M059J (cell line): ENCODE measurements at regions not wholly inside any gene's neighbourhood (a gene's known extent, or its start where the extent isn't known, plus 50 kb on each side); places are given as distances from the start of the nearest gene placed in this dataset.

Experiments used
- DNase-seq: peaks from one replicate; pipeline ENCODE4 v3.0.0-alpha.2; 2012; ENCODE audit warnings: low read depth

DNA sequence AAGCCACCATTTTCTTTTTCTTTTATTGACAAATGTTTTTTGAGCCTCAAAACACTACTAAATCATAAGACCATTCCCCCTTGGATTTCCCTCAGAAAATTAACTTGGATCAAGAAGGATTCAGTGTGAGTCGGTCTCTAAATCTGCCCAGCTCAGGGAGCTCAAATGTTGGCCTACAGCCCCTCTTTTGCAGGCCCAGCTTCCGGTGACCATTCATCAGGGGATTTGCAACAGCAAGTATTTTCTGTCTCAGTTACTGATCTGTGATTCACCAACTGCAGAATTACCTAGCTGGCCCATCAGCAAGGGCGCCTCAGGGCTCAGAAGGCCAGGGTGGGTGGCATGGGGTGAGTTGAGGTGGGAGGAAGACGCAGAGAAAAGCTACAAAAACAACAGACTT lies 318.1 kb downstream of the CDC5L start:
- no peak for DNase-seq

DNA sequence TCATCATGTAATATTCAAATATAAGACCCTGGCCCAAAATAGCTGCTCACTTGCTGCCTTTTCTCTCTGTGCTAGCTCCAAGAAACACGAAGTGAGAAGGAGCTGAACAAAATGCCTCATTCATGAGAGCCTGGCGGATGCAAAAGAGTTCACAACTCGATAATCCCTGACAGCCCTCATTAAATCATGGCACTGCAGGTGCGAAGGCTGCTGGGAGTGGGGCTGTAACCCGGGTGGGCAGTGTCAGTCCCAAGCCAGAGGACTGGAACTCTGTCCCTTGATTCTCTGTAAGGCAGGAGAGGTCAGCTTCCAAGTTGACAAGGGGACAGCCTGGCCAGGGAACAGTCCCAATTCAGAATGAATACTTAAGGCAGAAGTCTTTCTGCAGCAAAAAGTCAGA lies 318.5 kb downstream of the CDC5L start:
- DNase-seq, result no peak

DNA sequence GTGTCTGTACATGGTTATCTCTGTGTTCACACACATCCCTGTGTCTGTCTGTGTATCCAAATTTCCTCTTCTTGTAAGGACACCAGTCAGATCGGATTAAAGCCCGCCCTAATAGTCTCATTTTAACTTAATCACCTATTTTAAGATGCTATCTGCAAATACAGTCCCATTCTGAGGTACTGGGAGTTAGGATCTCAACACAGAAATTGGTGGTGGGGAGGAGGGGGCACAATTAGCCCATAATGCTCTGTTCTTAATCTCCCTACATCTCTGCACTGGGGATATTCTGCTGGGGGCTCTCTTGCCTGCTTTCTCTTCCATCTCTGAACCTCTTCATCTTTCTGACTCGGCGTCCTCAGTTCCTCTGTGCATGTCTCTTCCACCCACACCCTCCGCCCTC lies 320.7 kb downstream of the CDC5L start:
- no peak for DNase-seq

DNA sequence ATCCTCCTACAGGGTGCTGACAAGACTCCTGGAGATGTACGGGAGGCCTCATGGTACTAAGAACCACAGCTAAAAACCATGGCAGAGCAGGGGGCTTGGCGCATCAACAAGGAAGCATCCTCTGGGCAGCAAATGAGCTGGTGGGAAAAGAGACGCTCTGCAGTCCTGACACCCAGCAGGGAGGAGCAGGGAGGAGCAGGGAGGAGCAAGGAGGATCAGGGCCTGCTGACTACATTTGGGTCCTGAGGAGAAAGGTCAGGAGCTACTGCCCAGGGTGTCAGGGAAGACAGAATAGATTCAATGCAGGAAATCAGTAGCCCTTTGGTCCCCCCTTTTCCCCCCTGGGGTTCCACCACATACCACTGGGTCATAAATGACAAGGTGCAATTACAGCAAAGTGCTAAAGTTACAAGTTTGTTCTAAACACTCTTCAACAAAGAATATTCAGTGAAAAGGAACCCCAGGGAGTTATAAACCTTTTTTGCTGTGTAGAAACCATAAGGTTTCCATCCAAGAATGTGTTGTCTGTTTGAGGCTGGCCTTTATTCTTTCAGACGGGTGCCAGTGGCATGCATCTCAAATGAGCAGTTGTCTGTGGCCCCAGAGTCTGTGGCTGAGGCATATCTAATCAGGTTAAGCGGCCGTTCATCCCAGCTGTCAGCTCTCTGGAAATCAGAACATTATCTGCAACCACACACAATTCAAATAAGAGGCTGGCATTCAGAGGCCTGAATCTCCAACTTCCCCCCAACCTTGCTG lies 325.0 kb downstream of the CDC5L start:
- peak; percentile 52 for DNase-seq

DNA sequence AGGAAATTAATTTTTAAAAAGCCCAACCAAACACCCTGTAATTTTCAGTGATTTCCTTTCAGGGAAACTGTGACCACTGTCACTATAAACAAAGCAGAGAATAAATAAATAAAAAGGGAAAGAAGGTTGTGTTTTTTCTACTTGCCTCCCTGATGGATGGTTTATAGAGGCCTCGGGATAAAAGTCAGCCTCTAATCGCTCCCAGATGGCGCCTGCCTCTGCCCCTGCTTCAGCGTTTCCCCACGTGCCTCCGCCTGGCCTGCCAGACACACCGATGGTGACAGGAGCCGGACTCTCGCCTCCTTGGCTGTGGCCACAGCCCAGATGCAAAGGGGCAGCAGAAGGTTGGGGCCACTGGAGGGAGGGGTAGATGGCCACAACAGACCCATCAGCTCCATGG lies 327.7 kb downstream of the CDC5L start:
- DNase-seq, result peak; percentile 65

DNA sequence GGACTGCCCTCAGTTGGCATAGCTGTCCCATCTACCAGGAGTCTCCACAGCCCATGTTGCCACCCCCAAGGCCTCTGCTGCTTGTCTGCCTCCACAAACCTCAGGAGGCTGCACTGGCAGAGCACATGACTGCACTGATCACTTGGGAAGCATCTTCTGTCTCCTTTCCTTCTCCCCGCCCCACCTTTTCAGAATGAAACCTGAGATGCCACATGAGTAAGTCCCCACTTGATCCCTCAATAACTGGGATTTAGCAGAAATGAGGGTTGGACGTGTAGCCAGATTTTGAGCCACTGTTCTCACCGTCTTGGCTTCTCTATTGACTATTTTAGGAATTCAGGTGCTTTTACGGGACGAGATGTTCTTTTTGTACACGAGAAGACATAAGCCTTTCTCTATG lies 328.4 kb downstream of the CDC5L start:
- no peak for DNase-seq

DNA sequence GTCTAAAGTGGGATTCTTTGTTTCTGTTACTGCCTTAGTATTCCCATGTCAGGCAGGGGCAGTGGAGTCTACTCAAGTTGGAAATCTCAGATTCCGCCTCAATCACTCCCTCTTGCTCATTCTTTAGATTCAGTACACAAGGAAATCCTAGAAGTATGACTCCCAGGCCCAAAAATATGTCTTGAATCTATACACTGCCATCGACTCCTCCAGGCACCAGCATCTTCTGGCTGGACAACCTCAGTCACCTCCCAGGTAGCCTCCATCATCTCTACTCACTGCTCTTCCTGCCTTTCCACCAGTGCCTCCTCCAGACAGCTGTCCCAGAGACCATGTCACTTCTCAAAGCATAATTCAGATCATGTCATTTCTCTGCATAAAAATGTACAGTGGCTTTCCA lies 329.9 kb downstream of the CDC5L start:
- DNase-seq, result no peak

DNA sequence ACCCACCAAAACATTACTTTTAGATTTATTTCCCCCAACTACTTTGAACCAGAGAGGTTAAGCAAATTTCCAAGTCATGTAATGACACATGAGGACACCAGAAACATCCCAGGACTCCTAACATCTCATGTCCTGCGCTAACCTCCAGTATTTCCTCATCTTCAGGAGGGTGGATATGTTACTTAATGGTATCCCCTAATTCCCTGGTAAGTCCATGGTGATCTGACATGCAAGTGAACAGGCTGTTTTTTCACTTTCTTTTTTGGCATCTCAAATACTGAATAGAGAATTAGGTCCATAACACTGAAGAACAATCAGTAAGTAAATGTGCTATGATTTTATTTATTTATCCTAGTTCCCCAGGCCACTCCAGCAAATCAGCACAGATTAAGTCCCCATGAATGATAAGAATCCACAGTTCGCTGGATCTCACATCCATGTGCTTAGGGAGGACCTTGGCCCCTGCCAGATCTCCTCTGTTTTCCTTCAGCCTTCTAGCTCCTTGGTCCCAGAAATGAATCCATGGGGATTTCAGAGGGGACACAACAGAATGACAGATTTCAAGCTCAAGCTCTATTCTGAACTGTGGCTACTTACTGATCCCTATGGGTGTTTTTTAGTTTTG lies 334.6 kb downstream of the CDC5L start:
- no peak for DNase-seq

DNA sequence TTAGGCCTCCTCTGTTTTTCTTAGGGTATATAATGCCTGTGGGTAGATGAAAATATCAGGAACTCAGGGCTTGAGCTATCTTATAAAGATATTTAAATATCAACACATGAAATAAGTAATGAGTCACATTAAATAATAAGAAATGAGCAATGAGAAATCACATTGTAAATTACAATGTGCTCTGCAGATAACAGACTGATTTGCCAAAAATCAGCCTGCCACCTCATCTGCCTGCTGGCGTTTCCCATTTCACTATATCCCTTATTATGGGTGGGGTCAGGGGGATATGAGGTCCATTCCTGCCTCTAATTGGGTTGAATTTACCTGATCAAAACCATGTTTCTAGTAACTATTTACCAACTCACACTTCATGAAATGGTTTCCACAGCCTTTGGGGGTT lies 335.2 kb downstream of the CDC5L start:
- no peak for DNase-seq

DNA sequence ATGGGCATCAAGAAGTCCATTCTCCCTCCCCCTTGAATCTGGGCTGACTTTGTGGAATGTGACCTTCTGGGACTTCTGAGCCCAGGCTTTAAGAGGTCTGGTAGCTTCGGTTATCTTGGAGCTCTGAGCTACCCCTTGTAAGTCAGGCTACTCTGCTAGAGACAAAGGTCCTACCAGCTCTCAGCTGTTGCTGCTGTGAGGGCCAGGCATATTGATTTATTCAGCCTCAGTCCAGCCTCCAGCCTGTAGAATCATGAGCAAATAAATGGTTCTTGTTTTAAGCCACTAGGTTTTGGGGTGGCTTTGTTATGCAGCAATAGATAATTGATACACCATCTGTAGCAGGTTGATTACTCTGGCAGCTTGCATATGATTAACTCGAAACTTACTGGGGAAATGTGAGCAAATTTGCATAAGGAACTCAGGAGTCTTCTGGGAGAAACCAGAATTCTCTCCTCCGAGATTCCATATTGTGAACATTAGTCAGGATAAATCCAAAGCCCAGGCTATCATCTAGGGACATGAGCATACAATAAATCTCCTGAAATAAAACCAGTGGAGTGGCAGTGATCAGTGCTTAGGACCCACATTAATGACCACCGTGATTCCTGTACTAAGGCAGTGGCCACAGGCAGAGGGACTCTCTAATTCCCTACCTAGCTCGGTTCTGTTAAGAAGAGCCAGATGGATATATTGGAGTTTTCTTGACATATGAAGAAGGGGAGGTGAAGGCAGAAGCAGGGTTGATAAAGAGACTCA lies 336.1 kb downstream of the CDC5L start:
- DNase-seq, result no peak

DNA sequence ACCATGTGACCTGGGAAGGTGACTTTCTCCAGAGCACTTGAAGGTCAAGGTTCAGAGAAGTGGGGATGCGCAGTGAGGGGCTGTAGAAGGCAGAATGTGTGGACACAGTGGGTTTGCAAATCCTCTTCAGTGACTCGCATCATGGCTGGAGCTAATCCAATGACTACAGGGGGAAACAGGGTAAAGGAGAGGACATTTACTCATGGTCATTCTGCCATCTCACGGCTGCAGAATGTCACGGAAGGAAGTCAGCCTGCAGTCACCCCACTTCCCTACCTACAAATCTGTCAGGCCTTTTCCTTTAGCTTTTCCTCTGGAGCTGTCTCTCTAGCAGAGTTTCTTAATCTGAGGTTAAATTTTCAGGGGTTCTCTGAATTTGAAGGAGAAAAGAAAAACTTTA lies 337.6 kb downstream of the CDC5L start:
- peak; percentile 84 for DNase-seq

DNA sequence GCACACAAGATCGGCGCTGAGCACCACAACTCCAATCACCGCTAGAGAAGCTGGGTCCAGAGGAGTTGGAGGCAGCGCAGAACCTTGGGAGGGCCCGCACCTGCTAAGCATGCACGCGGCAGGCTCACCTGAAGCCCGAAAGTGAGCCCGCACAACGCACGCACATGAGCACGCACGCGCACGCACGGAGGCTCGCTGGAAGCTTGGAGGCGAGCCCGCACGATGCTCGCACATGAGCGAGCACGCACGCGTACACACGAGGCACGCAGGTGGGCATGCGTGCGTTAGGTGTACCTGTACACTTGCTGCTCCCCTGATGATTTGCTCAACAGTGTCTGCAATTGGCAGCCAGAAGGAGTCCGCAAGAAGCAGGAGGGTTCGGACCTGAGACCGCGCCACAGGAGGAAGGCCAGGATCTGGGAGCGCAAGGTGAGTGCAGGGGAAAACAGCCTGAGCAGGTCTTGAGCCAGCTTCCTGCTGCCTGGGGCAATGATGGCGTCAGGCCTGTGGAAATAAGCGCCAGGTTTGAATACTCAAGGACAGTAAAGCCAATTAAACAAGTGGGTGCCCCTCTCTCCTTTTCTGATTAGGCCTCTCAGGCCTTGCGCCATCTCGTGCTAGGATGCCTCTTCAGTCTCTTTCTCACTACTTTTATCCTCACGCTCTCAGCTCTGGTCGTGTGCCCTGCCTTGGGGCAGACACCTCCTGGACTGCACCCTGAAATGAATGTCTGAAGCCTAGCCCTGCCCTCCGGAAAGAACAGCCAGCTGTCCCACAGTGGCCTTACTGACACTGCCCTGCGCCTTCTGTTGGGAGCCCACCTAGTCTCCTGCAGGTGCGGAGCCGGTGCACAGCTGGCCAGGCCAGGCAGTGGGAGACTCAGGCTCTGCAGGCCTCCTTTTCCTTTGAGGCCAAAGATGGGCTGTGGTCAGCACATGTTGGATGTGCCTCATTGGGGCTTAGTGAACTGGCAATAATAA lies 340.4 kb downstream of the CDC5L start:
- no peak for DNase-seq

DNA sequence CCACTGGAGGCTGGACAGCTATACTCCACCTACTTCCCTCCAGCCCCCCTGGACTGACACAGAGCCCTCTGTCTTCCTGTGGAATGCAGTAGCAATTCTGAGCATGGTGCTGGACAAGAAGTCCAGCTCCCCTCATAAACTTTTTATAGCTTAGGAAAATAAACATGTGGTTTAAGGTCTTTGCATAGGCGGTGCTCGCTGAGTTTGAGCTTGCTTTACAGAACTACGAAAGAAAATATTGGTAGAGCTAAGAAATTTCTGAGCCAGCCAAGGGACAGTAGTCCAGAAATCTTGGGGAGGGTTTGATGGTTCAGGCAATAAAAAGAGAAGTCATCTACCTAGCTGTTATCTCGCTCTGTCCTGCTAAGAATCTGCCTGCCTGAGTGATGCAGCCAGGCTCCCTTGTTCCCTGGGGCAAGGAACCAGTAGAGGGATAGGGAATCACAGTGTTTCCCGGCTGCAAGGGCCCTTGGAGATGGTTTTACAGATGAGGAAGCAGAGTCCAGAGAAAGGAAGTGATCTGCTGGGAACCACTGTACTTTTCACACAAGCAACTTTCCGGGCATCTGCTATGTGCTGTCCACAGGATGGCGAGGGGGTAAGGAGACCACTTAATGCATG lies 343.4 kb downstream of the CDC5L start:
- DNase-seq, result peak; percentile 97

DNA sequence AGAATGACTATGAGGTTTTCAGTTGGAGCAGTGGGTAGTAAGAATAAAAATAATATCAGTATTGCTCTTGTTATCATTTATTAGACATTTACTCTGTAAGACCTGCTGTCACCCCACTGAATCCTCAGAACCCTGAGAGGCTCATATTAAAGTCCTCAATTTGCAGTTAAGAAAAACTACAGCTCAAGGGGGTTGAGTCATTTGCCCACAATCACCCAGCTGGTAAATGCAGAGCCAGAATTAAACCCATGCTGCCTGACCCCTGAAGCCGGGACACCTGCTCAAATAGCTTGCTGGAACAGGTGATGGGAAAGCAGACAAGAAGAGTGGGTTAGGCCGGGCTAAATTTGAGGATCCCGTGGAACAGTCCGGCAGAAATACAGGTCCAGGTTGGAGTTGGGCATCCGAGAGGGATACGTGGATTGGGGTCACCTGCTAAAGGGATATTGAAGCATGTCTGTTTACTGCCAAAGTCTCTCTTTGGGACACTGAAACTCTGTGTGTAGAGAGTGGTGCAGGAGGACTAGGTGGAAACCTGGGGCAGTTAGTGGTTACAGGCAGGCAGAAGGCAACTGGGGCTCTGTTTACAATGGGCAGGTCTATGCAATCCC lies 344.1 kb downstream of the CDC5L start:
- DNase-seq, result peak; percentile 85

DNA sequence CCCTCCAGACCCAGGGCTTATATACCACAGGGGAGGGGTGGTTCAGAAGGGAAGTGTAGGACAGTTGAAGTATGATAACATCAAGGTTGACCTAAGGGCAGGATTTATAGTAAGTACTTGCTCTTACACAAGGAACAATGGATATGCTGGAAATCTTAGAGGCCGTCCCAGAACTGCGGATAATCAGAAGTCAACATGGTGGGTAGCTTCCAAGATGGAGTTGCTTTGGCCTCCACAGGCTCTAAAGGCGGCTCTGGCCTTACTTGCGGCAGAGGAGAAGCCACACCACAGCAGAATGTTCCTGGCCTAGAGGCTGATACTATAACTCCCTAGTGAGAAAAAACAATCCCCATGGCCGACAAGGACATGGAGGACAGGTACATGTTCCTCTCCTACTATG lies 344.7 kb downstream of the CDC5L start:
- DNase-seq, result peak; percentile 58

DNA sequence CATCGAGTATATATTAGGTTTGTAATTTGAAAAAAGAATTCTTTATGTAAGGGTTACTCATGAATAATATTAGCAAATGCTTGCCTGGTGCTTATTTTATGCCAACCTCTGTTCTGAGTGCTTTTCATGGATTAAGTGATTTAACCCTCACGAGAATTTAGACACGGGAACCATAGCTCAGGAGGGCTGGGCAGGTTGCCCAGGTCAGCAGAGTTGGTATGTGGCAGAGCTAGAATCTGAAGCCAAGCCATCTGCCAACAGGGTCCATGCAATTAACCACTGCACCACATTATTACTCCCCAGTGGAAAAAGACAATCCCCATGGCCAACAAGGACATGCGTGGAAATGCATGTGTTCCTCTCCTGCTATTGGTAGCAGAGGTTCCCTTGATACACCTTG lies 345.6 kb downstream of the CDC5L start:
- DNase-seq, result peak; percentile 55

DNA sequence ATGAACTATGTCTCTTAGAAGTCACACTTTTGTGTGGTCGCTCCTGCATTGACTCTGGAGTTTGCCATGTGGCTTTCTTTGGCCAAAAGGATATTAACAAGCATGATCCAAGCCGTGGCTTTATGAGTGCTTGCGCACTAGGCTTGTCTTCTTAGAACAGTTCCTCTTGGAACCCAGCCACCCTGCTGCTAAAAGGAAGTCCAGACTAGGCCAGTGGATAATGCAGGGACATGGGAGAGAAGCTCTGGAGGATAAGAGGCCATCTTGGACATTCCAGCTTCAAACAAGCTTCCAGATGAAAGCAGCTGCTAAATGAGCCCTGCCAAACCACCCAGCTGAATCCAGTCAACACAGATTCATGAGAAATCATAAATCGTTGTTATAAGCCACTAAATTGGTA lies 346.4 kb downstream of the CDC5L start:
- DNase-seq, result peak; percentile 23

DNA sequence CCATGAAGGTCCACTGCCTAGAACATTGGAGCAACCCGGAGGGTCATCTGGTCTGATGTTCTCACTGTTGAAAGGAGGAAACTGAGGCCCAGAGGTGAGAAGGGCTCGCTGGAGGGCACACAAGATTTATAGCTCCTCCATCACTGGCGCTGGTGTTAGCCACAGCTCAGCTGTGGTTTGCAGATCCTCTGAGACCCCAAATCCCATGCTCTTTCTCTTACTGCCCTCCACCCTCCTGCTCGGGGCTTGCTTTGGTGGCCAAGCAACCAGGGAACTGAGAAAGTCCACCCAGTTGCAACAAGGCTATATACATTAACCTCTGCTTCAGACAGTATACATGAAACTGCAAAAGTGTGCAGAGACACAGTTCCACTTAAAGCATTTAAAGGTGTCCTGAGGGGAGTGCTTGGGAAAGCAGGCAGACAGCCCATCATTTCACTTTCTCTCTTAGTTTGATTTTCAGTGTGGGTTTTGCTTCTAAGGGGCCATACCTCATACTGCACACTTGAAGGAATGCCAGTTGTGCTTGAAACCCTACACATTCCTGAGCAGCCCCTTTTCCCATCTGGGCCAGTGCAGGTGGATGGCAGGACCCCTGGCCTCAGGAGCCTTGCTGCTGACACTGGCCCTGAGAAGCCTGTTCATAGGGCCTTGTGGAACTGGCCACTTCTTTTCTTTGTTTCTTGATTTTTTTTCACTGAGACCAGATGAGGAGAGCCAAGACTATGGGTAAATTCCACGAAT lies 347.6 kb downstream of the CDC5L start:
- no peak for DNase-seq

DNA sequence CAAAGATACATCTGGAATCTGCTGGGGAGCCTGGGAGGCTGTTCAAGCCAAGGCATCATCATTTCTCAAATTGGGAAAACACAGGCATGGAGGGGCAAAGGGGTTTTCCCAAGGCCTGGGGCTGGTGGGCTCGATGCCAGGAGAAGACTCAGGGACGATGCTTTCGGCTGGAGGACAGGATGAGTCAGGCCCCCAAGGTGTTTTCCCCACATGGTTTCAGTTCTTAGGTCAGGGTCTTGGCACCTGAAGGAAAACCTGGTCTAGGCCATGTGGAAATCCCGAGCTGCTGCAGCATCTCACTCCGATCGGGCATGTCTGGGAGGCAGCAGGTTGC lies 348.1 kb downstream of the CDC5L start:
- DNase-seq, result peak; percentile 89

DNA sequence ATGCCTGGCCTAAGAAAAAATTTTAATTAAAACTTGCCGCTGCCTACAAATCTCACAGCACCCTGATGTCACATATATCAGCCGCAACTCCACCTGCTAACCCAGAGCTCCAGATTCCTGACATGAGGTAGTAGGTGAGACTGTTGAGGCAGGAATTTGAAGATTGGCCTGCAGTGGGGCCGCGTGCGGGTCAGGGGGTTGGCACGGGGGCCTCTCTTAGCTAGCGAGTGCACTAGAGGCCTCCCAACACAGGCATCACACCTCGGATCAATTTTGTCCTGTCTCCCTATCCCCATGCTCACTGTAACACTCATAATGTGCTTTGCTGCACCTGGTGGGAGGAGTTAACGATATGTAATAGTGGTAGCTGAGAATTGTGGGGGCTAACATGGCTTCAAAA lies 349.8 kb downstream of the CDC5L start:
- no peak for DNase-seq
